ENCODE measurements at regions not wholly inside any gene's neighbourhood (a gene's known extent, or its start where the extent isn't known, plus 50 kb on each side); places are given as distances from the start of the nearest gene placed in this dataset.

GRCh38 chr5:164617290-164617689 lies 1111.9 kb downstream of the MAT2B start:
- H3K4me3 ChIP-seq (ENCODE audit: low read length), result no peak overlapping the region
- DNase-seq (ENCODE audit: low read depth), result no peak
- TF ChIP-seq, protein P1, sequence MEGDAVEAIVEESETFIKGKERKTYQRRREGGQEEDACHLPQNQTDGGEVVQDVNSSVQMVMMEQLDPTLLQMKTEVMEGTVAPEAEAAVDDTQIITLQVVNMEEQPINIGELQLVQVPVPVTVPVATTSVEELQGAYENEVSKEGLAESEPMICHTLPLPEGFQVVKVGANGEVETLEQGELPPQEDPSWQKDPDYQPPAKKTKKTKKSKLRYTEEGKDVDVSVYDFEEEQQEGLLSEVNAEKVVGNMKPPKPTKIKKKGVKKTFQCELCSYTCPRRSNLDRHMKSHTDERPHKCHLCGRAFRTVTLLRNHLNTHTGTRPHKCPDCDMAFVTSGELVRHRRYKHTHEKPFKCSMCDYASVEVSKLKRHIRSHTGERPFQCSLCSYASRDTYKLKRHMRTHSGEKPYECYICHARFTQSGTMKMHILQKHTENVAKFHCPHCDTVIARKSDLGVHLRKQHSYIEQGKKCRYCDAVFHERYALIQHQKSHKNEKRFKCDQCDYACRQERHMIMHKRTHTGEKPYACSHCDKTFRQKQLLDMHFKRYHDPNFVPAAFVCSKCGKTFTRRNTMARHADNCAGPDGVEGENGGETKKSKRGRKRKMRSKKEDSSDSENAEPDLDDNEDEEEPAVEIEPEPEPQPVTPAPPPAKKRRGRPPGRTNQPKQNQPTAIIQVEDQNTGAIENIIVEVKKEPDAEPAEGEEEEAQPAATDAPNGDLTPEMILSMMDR (IDR thresholded peaks at IDR 0.05; ENCODE audit: insufficient read depth, low read depth, low read length, missing control alignments), result no peak

GRCh38 chr5:164627021-164627420 lies 1121.6 kb downstream of the MAT2B start:
- H3K4me3 ChIP-seq (ENCODE audit: low read length), result no peak overlapping the region
- TF ChIP-seq, protein P1 (IDR thresholded peaks at IDR 0.05; ENCODE audit: insufficient read depth, low read depth, low read length, missing control alignments), result no peak
- DNase-seq (ENCODE audit: low read depth), result no peak

DNA sequence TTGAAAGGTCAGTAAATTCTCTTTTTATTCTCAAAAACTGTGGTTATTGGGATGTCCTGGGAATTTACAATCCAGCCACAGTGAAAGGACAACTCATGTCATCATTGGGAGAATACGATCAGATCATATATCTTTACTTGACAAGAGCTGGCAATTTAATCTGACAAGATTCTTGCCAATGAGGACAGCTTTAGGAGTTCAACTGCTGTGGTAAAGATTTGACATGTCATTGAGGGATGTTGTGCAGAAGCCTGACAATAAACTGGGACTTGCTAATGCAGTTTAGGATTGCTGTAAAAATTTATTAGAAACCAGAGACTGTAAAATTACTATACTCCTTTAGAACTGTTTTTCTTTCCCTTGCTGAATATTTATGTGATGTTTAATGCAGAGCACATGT lies 1131.0 kb downstream of the MAT2B start:
- TF ChIP-seq, protein P1 (IDR thresholded peaks at IDR 0.05; ENCODE audit: insufficient read depth, low read depth, low read length, missing control alignments), result no peak
- H3K4me3 ChIP-seq (ENCODE audit: low read length), result no peak overlapping the region
- no peak for DNase-seq (ENCODE audit: low read depth)

DNA sequence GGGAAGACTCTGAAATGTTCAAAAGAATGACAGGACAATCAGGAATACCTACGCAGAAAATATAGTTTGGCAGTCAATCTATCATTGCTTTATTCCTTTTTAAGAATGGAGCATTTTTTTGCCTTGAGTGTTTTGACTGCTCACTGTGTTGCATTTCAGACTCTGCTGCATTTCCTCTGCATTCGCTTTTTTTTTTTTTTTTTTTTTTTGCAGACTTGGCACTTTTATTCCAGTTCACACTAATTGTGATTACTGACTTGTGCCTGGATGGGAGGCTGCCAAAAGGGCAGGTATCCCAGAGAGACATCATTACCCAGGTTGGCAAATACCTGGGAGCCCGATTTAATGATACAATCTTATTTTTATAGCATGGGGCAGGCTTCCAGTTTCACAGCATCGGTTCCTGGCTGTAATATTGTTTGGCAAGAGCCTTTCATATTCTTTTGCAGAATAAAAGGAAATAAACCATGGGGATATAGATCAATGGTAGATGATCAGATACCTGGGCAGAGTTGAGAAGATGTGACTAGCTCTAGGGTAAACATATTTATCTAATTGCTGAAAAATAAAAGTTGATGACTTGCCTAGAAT lies 1132.6 kb downstream of the MAT2B start:
- DNase-seq (ENCODE audit: low read depth), result no peak
- no peak overlapping the region for H3K4me3 ChIP-seq (ENCODE audit: low read length)
- TF ChIP-seq, protein P1 (IDR thresholded peaks at IDR 0.05; ENCODE audit: insufficient read depth, low read depth, low read length, missing control alignments), result no peak

- no peak overlapping the region for H3K4me3 ChIP-seq (ENCODE audit: low read length)
- TF ChIP-seq, protein P1 (IDR thresholded peaks at IDR 0.05; ENCODE audit: insufficient read depth, low read depth, low read length, missing control alignments), result no peak
- no peak for DNase-seq (ENCODE audit: low read depth)
Observed at GRCh38 chr5:164649266-164649665, 1143.8 kb downstream of the MAT2B start.

GRCh38 chr5:164650427-164650826 lies 1145.0 kb downstream of the MAT2B start:
- TF ChIP-seq, protein P1 (IDR thresholded peaks at IDR 0.05; ENCODE audit: insufficient read depth, low read depth, low read length, missing control alignments), result no peak
- no peak overlapping the region for H3K4me3 ChIP-seq (ENCODE audit: low read length)
- DNase-seq (ENCODE audit: low read depth), result no peak
